ENCODE measurements at regions not wholly inside any gene's neighbourhood (a gene's known extent, or its start where the extent isn't known, plus 50 kb on each side); places are given as distances from the start of the nearest gene placed in this dataset.

DNA sequence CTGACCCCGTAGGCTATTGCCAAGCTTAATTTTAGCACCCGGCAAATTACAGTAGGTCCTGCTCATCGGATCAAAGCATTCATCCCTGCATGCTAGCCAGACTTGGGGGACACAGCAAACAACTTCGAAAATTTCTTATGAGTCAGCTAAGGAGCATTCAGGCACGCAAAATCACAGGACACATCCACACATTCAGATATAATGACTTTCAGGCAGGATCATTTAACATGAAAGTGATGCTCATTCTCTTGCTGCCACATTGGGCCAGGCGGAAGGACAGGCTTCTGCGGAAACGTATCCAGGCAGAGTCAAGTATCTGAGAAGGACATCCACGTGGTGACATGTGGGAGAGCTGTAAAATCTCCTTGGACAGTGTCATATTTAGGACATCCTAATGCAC is 474.0 kb upstream of the NRP1 start:
- DNase-seq, result no peak

DNA sequence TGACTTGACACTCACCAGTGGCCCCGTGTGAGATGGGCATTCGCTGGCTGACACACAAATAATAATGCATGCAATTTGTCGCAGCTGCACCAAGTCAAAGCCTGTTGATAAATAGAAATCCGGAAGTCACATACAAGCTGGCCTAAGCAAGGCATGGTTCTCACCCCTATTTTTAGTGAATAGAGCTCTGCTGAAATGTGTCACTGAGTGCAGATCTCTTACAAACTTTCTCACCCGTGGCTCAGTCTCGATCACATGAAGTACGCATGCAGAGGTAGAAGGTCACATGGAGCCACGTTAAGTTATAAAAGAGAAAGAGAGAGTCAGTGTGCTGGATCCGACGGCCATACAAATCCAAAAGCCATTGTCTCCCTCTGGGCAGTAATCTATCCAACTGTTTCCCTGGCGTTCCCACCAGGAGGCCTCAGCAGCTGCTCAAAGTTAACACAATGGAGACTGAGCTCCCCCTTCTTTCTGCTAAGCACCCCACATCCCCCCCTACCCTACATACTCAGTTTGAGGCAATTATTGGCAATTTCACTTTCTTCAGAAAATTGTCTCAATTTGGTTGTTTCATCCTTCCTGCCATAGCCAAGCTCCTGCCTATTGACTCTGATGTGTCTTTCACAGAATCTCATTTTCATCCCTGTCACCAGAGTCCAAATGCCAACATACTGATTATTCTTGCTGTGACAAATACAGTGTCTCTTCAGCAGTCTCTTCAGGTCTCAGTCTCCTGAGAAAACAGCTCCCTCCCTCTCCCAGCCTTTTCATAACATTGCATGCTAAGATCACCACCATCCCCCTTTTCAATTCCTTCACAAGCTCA is 473.3 kb upstream of the NRP1 start:
- no peak for DNase-seq

DNA sequence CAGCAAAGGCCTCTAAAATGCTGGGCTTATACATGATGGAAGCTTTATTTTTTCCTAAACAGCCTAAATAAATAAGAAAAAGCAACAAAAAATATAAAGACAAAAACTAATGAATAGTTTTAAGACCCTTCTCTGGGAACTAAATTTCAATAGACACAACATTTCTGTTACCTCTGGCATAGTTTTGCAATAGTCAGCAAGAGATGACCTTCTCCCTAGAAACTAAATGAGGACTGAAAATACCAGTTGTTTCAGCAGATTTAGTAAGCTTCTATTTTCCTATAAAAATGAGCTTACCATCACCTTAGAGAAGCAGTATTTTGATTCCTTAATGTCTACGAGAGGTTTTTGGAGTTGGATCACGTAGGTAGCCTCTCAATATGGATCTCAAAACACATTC is 471.4 kb upstream of the NRP1 start:
- no peak for DNase-seq

DNA sequence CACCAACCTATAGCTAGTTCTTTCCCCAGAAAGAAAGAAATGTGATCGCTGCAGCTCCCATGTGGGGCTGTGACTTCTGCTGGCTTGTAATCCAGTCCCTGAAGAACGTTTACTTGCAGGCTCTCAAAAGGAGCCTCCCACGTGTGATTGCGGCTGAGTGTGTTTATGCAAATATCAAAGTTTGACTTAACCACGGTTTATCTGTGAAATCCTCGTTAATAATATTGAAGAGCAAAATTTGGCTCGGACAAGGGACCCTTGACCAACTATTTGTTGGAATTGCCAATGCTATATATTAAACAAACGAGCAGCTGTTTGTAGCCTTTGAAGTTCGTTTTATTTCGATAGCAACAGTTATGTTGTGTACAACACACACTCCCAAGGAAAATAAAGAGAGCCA is 470.1 kb upstream of the NRP1 start:
- no peak for DNase-seq

DNA sequence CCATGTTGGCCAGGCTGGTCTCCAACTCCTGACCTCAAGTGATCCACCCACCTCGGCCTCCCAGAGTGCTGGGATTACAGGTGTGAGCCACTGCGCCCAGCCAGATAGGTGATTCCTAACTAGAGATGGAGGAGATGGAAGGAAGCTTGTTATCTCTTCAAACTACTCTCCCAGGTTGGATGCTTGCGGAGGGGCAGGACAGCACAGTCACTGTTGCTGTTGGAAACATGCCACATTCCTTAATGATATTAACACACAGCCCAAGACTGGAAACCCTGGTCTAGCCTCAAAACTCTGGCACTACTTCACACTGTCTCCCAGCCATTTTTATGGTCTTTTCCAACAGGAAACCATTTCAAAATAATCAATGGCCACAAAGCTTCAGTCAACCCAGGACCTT is 468.8 kb upstream of the NRP1 start:
- DNase-seq, result no peak

DNA sequence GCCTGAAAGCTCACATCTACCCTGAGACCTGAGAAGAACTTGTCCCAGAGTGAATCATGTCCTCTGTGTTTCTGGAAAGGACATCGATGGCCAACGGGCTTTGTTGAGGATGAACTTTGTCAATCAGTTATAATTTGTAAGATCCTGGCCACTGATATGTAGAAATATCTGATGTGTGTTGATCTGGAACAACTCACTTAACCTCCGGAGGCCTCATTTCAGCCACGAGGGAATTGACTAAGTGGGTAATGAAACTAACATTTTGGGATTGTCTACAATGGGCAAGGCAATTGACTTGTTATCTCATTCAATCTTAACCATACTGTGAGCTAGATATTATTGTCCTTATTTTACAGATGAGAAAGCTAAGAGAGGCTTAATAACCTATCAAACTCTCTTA is 468.1 kb upstream of the NRP1 start:
- DNase-seq, result no peak

DNA sequence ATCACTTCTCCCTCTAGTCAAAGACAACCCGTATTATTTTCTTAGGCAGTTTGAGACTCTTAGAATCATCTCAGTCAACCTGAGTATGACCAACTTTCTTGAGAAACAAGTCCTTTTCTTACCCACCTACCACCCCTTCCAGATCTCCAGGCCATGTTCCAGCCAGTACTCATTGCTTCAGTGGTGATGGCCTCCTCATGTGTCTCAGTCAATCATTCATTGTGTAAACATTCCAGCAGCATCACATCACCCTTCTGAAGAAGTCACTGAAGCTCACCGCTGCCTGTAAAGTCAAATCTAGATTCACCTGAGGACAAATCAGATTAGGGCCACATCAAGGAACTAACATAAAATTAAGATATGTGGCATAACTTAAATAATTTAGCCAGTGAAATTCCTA is 467.2 kb upstream of the NRP1 start:
- DNase-seq, result no peak

DNA sequence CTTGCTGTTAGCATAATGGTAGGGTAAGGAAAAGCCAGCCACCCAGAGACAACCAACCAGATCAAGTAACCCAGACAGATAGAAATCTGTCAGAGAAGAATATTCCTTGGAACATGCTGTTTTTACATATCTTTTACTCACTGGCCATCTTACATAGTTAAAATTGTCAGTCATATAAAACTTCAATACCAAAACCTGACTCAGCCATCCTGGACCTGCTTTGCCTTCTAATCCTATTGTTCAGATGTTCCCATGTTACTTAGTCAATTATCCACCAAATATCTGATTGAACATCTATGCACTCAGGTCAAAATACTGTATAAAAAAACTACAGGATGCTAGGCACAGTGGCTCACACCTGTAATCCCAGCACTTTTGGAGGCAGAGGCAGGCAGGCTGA is 466.5 kb upstream of the NRP1 start:
- DNase-seq, result no peak

DNA sequence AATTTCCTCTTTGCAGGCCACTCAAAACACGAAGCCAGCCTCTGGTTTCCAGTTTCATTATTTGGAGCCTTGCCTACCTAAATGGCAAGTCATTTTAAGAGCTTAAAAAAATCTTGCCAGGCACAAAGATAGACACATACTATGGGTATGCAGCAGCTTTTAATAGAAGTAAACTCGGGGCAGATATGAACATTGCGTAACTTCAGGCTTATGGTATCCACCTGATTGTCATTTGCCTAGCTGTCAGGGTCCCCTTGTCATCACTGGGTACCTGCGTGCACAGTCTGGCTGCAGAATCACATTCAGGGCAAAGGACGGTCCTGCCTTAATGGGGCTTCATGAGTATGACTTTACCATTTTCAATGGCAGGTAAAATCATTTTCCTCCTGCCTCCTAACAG is 466.1 kb upstream of the NRP1 start:
- DNase-seq, result no peak

DNA sequence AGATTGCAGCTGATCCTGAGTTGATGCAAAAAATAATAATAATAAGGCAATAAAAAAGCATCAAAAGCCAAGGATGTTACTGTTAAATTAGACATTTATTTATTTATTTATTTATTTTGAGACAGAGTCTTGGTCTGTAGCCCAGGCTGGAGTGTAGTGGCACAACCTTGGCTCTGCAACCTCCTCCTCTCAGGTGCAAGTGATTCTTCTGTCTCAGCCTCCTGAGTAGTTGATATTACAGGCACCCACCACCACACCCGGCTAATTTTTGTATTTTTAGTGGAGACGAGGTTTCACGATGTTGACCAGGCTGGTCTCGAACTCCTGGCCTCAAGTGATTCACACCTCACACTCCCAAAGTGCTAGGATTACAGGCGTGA is 465.5 kb upstream of the NRP1 start:
- DNase-seq, result no peak

DNA sequence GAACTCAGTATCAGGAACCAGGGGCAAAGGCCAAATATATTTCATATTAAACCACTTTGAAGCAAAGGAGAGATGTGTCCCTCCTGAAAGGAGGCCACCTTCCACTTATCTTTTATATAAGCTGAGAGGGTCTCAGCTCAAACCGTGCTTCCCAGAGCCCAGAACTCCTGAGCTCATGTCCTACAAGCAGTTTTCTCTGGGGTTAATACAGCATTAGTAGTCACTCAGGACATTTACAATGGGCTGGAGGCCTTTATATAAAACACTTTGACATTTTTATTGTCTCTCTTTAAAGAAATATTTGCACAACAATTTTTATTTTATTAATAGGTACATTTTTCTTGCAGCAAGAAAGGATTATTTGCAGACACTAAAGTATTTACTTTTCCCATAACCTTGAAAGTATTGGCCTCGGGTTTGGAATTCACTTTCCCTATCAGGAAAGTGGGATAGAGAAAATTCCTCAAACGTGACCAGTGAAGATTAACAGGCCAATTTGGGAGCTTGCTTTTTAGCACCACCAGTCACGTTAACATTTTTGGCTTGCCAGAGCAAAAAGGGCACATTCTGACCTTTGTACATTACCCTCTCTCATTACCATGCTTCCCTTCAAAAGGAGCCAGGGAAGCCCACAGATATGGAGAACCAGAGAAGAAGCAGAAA is 464.9 kb upstream of the NRP1 start:
- no peak for DNase-seq

DNA sequence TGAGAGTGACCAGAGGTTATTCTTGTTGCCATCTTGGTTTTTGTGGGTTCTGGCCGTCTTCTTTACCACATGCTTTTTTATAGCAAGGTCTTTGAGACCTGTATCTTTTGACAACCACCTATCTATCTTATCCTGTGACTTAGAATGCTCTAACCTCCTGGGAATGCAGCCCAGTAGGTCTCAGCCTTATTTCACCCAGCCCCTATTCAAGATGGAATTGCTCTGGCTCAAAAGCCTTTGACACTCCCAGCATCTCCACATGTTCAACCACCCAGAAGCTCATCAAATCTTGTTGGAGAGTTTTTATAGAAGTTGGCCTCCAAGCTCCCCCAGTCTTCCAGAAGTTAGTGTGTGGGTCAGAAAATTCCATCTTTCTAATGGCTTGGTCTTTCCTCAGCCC is 464.3 kb upstream of the NRP1 start:
- no peak for DNase-seq

DNA sequence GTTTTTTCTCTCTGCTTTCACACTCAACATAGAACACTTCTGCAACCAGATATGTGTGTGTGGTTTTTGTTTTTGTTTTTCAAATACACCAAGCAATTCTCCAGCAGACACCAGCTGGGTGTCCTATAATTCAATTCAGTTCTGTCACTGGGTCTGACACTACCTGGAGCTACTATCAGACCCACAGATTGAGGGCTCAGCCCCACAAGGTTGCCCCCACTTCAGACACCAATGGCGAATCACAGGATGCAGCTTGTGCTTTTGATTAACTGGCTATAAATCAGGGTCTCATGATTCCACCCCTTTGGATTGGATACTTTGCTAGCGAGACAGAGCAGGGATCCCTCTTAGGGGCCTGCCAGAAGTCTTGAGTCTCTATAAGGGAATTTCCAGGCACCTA is 462.2 kb upstream of the NRP1 start:
- DNase-seq, result no peak

DNA sequence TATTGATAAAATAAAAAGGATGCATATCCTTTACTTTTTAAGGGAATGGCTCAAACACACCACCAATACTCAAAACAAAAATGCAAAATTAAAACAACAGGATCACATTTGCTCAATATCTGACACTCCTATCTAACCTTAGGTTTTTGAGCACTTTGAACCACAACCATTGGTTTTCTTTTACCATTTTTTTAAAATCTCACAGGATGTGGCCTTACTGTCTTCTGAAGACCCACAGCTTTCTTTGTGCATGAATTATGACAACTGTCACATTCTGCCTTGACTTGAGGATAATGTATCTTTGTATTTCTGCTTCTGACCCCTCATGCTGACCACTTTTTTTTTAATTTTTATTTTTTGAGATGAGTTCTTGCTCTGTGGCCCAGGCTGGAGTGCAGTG is 461.1 kb upstream of the NRP1 start:
- no peak for DNase-seq

DNA sequence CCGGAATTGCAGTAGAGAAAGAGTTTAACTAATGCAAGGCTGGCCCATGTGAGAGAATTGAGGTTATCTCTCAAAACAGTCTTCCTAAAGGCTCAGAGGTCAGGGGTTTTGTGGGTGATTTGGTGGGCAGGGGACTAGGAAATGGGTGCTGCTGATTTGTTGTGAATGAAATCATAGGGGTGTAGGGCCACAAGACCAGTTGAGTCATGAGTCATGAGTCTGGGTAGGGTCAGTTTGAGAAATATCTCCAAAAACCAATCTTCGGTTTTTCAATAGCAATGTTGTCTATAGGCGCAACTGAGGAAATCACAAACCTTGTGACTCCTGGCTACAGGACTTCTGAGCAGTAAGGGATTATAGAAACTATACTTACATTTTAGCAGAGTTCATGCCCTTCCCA is 460.0 kb upstream of the NRP1 start:
- DNase-seq, result no peak

DNA sequence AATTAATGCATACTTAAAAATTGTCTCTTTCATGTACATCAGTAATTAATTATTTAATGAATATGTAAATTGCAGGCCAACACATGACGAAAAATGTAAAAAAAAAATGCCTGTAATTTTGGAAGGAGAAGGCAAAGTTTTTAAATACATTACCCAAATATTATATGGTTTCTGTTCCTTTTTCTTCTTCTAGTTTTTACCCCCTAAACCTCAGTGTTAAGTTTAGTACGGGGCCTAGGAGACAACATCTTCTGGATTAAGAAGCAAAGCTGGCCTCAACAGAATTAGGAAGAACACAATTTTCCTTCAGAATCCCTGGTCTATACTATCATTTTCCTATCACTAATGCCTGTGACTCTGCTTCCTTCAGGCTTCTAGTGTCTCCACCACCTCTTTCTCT is 459.3 kb upstream of the NRP1 start:
- no peak for DNase-seq

DNA sequence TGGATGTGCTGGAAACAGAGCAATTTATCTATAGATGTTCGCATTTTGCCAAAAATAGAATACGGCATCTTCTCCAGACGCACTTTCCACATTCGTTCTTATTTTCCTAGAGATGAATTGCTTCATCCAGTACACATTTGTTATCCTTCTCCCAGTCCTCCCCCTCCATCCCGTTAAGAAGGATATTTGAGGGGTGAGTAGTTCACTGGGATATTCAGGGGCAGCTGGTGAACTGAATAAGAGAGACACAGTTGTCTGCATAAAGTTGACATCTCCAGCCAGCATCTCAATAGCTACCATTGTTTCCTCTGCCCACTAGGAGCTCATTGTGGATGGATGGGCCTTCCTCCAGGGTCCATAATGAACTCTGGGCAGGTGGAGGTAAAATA is 456.8 kb upstream of the NRP1 start:
- DNase-seq, result no peak

DNA sequence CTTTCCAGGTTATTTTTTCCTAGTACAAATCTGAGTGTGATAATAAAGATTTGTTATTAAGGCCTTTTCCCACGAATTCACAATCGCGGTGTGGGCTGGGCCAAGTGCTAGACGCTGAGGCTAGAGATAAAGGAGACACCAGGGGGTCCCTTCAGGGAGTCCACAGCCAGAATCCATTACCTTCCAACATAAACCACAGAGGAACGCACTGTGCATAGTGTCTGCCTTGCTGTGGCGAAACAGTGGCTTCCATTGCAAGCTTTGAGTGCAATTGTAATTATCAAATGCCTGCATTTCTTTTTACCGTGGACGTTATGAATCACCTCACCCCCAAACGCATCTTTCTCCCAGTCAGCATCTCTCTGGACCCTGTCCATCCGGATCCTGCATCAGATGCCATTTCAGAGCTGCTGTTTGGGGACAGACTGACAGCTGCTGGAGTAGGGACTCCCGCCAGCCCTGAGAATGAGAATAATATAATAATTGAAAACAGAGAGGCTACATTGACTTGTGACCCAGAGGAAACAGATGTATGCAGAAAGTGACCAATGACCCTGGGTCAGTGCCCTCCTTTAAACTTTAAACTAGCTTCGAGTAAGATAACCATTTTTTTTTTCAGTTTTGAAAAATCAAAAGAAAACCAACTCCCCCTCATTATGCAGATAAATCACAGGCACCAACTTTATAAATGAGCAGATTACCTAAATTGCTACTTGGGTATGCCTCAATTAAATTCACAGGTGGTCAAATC is 456.2 kb upstream of the NRP1 start:
- no peak for DNase-seq

DNA sequence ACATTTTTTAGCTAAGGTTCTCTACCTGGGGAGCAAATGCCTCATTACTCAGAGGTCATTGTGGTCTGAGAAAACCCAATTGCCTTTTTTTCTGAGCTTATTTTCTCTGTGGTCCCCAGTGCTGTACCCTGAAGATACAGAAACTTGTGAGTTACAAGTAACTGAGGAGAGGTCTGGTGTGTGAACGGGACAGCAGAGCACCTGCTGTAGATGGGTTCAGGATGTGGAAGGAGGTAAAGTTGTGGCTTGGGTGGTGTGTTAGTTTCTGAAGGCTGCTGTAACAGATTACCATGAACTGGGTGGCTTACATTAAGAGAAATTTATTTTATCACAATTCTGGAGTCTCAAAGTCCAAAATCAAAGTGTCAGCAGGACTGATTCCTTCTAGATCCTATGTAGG is 449.1 kb upstream of the NRP1 start:
- no peak for DNase-seq

DNA sequence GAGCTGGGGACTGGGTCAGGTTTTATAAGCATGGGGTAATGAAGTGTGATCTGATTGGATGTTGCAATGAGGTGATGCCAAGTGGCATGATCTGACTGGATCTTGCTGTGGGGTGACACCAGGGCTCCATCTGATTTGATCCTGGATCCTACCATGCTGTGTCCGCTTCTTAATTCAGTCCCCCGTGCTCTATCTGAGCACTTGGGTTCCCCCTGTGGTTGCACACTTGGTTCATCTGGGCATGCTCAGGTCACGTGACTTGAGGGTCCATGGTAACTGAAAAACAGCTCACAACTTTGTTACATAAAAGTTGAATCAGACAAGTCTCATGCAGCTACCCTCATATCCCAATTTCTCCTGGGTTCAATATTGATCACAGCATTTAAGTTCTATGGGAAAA is 448.6 kb upstream of the NRP1 start:
- DNase-seq, result no peak

DNA sequence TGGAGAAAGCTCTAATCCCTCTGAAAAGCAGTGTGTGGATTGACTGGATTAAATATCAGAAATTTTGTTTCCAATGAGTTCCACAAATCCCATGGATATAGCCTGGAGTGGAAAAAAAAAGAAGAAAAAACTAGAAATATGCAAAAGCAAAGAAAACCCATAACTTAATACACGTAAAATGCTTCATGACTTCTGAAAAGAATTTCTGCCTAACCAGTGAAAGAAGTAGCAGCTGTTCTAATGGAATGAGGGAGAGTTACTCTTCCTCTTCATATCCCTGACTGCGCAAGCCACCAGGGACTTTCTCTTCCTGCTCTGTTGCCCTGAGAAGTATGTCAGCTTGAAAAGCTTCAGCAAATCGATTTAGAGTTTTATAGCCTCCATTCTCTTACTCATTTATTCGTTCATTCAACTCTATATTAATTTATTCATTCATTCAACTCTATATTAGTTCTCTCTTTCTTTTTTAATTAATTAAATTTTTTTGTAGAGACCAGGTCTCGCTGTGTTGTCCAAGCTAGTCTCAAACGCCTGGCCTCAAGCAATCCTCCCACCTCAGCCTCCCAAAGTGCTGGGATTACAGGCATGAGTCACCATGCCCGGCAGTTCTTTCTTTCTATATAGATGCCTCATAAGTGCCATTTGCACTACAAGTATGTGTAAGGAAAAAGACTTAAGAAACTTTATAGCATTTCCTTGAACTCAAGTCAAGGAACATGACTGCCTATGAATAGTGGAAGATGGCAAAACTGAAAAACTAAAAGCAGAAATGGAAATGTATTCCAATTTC is 447.3 kb upstream of the NRP1 start:
- no peak for DNase-seq

DNA sequence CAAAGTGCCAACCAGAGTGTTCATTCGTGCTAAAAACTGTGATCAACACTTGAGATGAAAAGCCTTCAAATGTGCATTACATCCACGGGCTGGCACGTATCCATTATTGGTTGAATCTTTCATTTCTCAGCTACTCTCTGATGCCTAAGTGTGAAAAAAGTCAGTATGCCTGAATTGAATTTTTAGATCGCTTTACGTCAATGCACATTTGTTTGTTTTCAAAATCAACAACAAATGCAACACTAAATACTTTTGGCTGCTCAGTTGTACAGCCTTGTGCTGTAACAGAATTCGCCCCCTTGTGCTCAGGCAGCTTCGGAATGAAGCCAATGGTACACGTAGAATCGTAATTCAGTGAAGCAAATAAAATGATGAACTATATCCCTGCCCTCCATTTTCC is 446.5 kb upstream of the NRP1 start:
- no peak for DNase-seq

DNA sequence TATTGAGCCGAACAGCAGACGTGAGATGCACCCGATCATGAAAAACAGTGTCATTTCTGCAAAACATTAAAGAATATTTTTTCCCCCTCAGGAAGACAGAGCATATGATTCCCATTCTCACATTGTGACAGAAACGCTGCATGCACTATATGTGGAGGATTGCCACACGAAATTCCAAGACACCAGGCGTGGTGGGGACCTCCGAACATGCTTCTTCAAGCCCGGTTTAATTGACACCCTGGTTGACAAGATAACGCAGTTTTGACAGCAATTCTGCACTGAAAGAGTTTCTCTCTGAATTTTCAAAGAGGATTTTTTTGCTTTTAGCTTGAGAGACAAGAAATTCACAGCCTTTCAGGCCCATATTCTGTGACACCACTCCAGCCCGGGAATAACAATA is 442.8 kb upstream of the NRP1 start:
- DNase-seq, result no peak

Data from activated gamma-delta T cell (primary cell).